Tibial nerve (tissue), 4 donors: ENCODE measurements at regions not wholly inside any gene's neighbourhood (a gene's known extent, or its start where the extent isn't known, plus 50 kb on each side); places are given as distances from the start of the nearest gene placed in this dataset.
A peak's percentile ranks its signal among the peaks of the same experiment; 100 is the strongest.

Experiments used
- DNase-seq, 2 donors: peaks; one replicate each; pipeline ENCODE4 v3.0.0-alpha.2; 2019; ENCODE audit warnings: low spot score in 2 of 2
- H3K27ac ChIP-seq, 4 donors: fragments of 200-600 bp; sonication (generic) in 3 of 4; one replicate each; pipeline ENCODE4 v1.5.1; 2017 to 2019; ENCODE audit warnings: mild to moderate bottlenecking in 1 of 4
- H3K27me3 ChIP-seq, 2 donors: fragments of 200-600 bp; sonication (generic) in 1 of 2; one replicate each; pipeline versions ENCODE4 v1.5.1 to v1.6.0; 2017 to 2019
- H3K36me3 ChIP-seq, 3 donors: fragments of 200-600 bp; sonication (generic); one replicate each; pipeline ENCODE4 v1.5.1; 2018 to 2019
- H3K4me1 ChIP-seq, 4 donors: fragments of 200-600 bp; sonication (generic) in 3 of 4; one replicate each; pipeline ENCODE4 v1.5.1; 2017 to 2019
- H3K4me3 ChIP-seq, 4 donors: fragments of 200-600 bp; sonication (generic) in 3 of 4; one replicate each; pipeline ENCODE4 v1.5.1; 2017 to 2019; ENCODE audit warnings: mild to moderate bottlenecking in 1 of 4, moderate library complexity in 1 of 4
- H3K9me3 ChIP-seq, 4 donors: fragments of 200-600 bp; sonication (generic) in 3 of 4; one replicate each; pipeline ENCODE4 v1.5.1; 2017 to 2019
- EP300 ChIP-seq, 2 donors: sonication (generic); formaldehyde crosslinking; IDR thresholded peaks; one replicate each; pipeline ENCODE4 v1.6.1; 2017; ENCODE audit warnings: antibody characterized with exemption in 2 of 2, mild to moderate bottlenecking in 1 of 2
- POLR2A ChIP-seq, 2 donors: fragments of 450-650 bp; IDR thresholded peaks; one replicate each; pipeline ENCODE4 v1.6.1; 2017; ENCODE audit warnings: antibody characterized with exemption in 2 of 2, mild to moderate bottlenecking in 2 of 2, moderate library complexity in 2 of 2
- WGBS, 2 donors: methylation state at CpG; one replicate each; pipeline ENCODE4 v1.1.5; 2018; 5-methylcytosine and 5-hydroxymethylcytosine counted together
- TF ChIP-seq, protein P1 (sequence below), 5 experiments: fragments of 200-600 bp in 3 of 5; fragments of 450-650 bp in 2 of 5; sonication (generic) in 3 of 5; IDR thresholded peaks; one replicate each; pipeline ENCODE4 v1.5.1; 2016 to 2019; ENCODE audit warnings: antibody characterized with exemption in 5 of 5, mild to moderate bottlenecking in 3 of 5, moderate library complexity in 2 of 5

DNA sequence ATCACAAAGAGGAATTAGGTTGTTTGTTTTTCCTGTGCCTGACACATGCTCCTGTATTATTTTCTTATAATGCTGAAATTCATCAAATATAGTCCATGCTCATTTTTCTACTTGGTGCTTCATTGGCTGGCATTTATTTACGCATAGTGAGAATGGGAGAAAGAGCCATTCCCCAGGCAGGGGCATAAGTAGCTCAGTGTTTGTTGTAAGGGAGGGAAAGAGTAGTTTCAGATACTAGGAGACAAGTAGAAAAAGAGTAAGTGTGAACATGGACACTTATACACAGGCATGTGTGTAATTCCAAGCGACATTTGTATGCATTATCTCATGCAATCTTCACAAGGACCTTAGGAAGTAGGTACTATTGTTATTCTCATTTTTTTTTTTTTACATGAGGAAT lies 111.9 kb upstream of the UGP2 start:
- no peak overlapping the region for H3K27ac ChIP-seq
- no peaks in the 10 kb centered on the region for H3K9me3 ChIP-seq
- no peaks in the 10 kb centered on the region for H3K36me3 ChIP-seq
- no peak for DNase-seq
- no peaks in the 10 kb centered on the region for H3K4me1 ChIP-seq
- no peaks in the 10 kb centered on the region for H3K27me3 ChIP-seq
- TF ChIP-seq, protein P1, sequence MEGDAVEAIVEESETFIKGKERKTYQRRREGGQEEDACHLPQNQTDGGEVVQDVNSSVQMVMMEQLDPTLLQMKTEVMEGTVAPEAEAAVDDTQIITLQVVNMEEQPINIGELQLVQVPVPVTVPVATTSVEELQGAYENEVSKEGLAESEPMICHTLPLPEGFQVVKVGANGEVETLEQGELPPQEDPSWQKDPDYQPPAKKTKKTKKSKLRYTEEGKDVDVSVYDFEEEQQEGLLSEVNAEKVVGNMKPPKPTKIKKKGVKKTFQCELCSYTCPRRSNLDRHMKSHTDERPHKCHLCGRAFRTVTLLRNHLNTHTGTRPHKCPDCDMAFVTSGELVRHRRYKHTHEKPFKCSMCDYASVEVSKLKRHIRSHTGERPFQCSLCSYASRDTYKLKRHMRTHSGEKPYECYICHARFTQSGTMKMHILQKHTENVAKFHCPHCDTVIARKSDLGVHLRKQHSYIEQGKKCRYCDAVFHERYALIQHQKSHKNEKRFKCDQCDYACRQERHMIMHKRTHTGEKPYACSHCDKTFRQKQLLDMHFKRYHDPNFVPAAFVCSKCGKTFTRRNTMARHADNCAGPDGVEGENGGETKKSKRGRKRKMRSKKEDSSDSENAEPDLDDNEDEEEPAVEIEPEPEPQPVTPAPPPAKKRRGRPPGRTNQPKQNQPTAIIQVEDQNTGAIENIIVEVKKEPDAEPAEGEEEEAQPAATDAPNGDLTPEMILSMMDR (IDR thresholded peaks at IDR 0.05), result no peak
- no peak for TF ChIP-seq EP300 (IDR thresholded peaks at IDR 0.05)
- TF ChIP-seq POLR2A (IDR thresholded peaks at IDR 0.05), result no peak
- WGBS, 2 donors, result 91 to 96% methylated on average over 2 of the region's 2 CpGs
- H3K4me3 ChIP-seq, result no peak overlapping the region

DNA sequence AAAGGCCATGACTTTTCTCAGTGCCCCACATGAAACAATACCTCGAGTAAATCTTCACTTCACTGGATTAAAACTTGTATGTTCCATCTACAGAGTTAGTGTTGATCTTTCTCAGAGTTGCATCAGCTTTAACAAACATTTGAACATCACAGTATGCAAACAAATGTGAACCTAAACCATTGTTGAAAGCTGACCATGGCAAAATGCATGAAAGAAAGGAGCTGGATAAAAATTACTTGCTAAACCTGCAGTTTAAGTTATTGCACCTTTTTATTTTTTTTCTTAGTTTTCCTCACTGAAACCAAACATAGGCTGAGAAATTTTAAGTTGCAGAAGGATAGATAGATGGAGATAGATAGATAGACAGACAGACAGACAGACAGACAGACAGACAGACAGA lies 107.2 kb upstream of the UGP2 start:
- Histone ChIP-seq H3K27ac (no peak overlapping the region), H3K9me3 (no peaks in the 10 kb centered on the region), H3K27me3 (no peaks in the 10 kb centered on the region), H3K4me3 (no peak overlapping the region), H3K36me3 (no peaks in the 10 kb centered on the region), H3K4me1 (peaks cover 0 to 20% (median 0%) of the 10 kb centered on the region in 4 donors)
- 86 to 88% methylated on average over 1 of the region's 1 CpG for WGBS, 2 donors
- DNase-seq, result no peak
- TF ChIP-seq EP300 (IDR thresholded peaks at IDR 0.05), result no peak
- TF ChIP-seq, protein P1 (IDR thresholded peaks at IDR 0.05), result no peak
- no peak for TF ChIP-seq POLR2A (IDR thresholded peaks at IDR 0.05)

DNA sequence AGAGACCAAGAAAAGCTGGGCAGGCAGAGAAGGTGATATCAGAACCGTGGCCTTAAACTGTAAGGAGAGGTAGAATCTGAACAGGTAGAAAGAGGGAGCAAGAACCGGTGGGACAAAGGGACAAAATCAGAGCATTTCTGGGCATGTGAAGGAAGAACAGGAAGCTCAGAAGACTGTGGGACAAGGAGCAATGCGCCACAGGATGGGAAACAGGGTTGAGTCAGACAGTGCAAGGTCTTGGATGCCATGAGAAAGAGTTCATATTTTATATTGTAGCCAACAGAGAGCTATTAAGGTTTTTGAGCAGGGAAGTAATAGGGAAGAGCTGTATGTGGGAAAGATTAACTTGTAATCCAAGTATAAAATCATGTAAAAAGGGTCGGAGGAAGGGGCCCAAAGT lies 106.4 kb upstream of the UGP2 start:
- no peak for TF ChIP-seq POLR2A (IDR thresholded peaks at IDR 0.05)
- TF ChIP-seq, protein P1 (IDR thresholded peaks at IDR 0.05), result no peak
- no peak for TF ChIP-seq EP300 (IDR thresholded peaks at IDR 0.05)
- no peak for DNase-seq
- H3K27me3 ChIP-seq, result no peaks in the 10 kb centered on the region
- H3K4me1 ChIP-seq, result peaks cover 0 to 20% (median 0%) of the 10 kb centered on the region in 4 donors
- H3K27ac ChIP-seq, result peak overlapping the region in 1 of 4 donors; percentile 65
- WGBS, 2 donors, result 81 to 89% methylated on average over 4 of the region's 4 CpGs
- H3K4me3 ChIP-seq, result no peak overlapping the region
- no peaks in the 10 kb centered on the region for H3K9me3 ChIP-seq
- no peaks in the 10 kb centered on the region for H3K36me3 ChIP-seq

DNA sequence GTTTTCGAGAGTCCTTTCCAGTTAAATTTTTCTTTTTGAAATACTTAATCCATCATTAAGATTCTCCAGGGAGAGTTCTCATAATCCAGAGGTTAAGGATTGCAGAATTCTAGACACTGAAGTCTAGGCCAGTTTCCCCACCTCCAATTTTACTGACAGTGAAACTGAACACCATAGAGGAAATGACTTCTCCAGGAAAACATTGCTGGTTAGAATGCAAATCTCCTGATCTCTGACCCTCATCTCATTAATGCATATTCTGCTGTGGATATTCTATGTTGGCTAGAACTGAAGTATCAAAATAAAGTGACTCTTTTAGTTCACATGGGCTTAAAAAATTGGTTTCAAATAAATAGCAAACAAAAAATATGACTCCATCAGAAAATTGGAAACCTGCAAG lies 105.8 kb upstream of the UGP2 start:
- no peaks in the 10 kb centered on the region for H3K27me3 ChIP-seq
- DNase-seq, result no peak
- H3K4me1 ChIP-seq, result peaks cover 0 to 22% (median 0%) of the 10 kb centered on the region in 4 donors
- no peak overlapping the region for H3K4me3 ChIP-seq
- 51 to 56% methylated on average over 1 of the region's 1 CpG for WGBS, 2 donors
- no peaks in the 10 kb centered on the region for H3K9me3 ChIP-seq
- H3K36me3 ChIP-seq, result no peaks in the 10 kb centered on the region
- no peak overlapping the region for H3K27ac ChIP-seq
- TF ChIP-seq, protein P1 (IDR thresholded peaks at IDR 0.05), result no peak
- TF ChIP-seq EP300 (IDR thresholded peaks at IDR 0.05) (no peak), POLR2A (IDR thresholded peaks at IDR 0.05) (no peak)

DNA sequence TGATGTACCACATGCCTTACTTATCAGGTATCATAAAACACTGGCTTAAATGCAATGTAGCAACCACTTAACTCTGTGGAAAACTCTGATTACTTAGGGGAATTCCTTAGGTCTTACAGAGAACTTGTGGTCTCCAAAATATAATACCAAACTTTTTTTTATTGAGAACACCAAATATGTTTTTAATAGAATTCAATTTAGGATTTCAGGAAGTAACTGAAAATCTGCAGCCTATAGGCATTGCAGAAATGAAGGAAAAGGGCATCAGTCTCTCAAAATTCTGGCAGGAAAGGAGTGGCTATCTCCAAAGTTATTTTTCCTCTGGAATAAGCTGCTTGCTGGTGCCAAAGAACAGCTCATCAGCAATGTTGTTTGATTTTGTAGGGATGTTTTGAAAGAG lies 105.3 kb upstream of the UGP2 start:
- Histone ChIP-seq H3K36me3 (no peaks in the 10 kb centered on the region), H3K4me1 (peaks cover 0 to 26% (median 0%) of the 10 kb centered on the region in 4 donors), H3K27me3 (no peaks in the 10 kb centered on the region), H3K9me3 (no peaks in the 10 kb centered on the region), H3K27ac (no peak overlapping the region), H3K4me3 (no peak overlapping the region)
- no peak for DNase-seq
- no peak for TF ChIP-seq EP300 (IDR thresholded peaks at IDR 0.05)
- TF ChIP-seq, protein P1 (IDR thresholded peaks at IDR 0.05), result no peak
- TF ChIP-seq POLR2A (IDR thresholded peaks at IDR 0.05), result no peak
